NCI-H345 (cell line): ENCODE measurements at regions not wholly inside any gene's neighbourhood (a gene's known extent, or its start where the extent isn't known, plus 50 kb on each side); places are given as distances from the start of the nearest gene placed in this dataset.
"Not testable (repeated sequence)": the region's sequence is repeated elsewhere in the genome, so short reads cannot be mapped to it uniquely, and the experiment has no call there.

ENCODE experiments used
- DNase-seq: peaks from one replicate; lab custom pipeline; 2025; lab: John Stamatoyannopoulos, UW

DNA sequence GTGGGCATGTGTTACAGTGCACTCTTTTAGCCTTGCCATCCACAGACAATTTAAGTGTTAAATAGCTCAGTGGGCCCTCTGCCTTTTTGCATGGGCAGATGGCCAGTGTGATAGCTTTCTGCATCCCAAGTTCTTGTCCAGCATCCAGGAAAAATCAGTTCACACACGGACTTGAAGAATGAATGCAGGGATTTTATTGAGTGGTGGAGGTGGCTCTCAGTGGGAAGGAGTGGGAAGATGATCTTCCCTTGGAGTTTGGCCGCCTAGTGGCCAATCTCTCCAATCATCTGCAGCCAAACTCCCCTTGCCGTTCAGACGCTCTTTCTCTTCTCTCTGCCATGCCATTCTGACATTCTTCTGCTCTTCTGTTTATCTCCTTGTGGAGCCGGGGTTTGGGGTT, 322.4 kb upstream of the GRAMD2B start:
- no peak for DNase-seq

DNA sequence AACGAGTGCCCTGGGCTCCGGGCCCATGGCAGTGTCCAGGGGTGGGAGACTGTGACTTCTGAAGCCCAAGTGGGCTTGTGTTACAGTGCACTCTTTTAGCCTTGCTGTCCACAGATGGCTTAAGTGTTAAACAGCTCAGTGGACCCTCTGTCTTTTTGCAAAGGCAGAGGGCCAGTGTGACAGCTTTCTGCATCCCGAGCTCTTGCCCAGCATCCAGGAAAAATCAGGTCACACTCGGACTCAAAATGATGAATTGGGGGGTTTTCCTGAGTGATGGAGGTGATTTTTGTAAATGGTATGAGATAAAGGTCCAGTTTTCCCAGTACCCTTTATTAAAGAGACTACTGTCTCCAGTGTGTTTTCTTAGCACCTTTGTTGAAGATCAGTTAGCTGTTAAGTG, 321.3 kb upstream of the GRAMD2B start:
- DNase-seq, result no peak

DNA sequence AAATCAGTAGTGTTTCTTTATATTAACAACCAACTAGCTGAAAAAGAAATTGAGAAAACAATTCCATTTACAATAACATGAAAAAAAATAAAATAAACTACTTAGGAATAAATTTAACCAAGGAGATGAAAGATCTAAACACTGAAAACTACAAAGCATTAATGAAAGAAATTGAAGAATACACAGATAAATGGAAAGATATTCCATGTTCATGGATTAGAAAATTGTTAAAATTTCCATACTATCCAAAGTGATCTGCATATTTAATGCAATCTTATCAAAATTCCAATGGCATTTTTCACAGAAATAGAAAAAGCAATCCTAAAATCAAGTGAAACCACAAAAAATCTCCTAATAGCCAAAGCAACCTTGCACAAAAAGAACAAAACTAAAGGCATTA, 320.2 kb upstream of the GRAMD2B start:
- no peak for DNase-seq

DNA sequence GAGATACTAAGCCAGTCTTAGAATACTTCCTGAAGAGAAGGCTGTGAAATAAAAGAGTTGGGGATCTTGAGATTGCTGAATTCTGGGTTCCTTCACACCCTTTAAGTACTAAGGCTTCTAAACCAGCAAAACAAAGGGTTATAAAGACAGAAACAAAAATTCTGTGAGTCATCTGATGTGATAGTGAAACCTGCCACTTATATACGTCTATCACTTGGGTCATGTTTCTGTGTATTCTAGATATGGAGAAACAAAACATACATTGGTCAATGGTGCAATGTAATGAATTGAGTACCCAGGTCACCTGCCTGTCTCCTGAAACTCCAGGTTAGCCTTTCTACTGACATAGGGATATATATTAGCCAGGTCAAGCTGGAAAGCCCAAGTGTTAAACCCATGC, 319.3 kb upstream of the GRAMD2B start:
- DNase-seq, result no peak

DNA sequence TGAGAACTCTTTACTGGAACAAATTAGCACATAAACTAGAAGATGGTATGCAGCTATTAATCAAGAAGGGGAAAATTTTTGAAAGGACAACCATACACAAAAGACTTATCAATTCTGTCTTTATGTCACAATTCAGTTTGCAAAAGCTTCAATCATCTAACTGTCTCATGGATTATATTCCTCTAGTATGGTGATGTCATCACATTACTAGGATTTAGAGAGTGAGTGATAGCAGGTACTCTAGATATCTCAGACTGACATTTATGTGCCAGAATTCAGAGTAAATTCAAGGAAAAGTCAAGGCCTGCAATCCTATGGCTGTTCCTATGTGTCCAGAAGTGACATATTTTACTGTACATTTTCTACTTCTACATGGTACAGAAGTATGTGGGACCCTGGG, 318.9 kb upstream of the GRAMD2B start:
- DNase-seq, result no peak

DNA sequence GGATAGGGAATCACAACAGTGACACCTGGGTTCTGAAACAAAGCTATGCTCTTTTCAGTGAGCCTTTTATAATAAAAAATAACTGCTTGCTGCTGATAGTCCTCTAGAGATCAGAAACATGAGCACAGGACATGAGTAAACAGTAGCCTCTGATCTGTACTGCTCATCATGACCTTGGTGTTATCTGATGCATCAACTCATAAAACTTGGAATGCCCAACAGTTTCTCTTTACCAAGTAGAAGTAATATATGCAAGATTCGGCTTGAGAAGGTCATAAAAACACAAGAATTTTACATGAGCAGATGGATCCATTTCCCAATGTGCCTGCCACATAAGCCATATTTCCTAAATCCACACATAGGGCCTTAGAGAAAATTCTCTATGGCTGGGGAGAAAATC, 318.3 kb upstream of the GRAMD2B start:
- no peak for DNase-seq

DNA sequence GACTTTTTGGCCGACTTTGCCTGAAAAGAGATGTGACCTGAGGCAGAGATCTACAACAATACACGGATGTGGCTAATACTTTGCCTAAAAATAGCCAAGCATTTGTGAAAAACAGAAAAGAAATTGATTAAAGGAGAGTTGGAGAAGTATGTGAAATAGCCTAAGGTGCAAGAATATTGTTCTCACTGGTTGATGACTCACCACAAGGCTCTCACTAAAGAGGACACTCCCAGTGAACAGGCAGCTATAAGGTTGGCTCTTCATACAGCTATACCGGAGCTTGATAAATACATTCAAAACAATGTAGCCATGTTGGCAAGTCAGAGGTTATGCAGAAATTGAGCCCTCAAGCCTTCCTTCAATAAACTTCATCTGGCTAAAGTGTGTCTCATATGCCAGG, 317.2 kb upstream of the GRAMD2B start:
- DNase-seq, result no peak

DNA sequence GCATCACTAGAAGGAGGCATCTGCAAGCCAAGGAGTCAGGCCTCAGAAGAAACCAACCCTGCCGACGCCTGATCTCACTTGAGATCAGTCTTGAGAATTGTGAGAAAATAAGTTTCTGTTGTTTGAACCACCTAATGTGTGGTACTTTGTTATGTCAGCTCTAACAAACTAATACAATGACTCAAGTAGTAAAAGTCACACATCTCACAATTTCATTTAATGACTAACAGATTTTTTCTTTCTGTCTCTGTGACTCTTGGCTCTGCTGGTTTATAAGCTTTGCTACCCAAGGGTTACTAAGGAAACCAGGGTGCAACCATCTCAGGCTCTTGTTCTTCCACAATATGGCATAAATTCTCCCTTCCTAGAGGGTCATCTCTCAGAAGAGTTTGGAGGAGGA, 315.8 kb upstream of the GRAMD2B start:
- DNase-seq, result no peak

DNA sequence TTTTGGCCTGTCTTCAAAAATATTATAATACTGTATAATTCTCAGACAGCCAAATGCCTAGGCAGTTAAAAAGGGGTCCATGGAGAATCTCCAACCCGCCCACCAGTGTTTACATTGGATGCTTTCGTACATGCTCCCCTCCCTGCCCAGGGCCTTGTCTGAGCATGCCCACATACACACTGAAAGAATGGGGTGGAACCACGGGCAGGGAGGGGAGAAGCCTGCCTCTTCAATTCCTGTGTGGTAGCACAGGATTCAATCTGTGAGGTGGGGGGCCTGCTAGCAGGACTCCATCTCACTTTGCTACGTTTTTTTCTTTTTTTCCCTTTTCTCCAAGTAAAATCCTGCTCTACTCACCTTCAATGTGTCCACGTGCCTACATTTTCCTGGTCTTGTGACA, 314.7 kb upstream of the GRAMD2B start:
- no peak for DNase-seq

DNA sequence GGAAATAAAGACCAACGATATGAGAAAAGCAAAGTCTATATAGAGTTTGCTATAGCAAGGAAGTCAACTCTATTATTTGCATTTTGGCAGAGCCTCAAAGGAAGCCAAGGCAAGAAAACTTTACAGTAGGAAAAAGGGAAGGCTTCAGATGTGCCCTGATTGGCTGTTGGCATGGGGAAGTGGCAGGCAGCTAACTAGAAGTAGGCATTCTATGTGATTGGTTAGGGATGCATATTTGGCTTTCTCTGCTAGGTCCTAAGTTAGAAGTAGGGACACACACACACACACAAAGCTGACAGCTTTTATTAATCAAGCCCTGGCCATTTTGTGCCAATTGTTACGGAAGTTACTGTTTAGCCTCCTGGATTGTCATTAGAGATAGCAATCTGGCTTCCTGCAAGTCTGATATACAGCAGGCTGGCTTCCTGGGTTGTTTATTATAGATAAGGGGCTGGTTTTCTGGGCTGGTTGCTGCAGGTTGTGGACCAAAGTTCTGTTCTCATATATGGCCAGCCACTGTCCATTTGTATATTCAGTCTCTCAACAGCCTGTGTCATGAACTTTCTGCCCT, 308.1 kb upstream of the GRAMD2B start:
- DNase-seq, result no peak

DNA sequence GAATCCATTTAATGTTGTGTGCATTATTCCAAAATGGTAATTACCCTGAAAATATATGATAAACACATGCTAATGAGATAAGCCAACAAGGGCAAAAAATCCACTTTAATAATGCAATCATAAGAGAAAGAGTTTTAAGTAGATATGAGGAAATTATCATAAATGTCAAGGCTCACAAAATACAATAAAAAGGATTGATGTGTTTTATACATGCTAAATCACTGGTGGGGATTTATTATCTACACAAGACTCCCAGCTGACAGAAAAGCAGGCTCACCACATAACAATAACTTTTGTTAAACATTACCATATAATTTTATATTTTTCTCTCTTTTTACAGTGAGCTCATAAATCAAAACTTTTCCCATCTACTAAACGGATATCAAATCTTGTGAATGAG, 306.2 kb upstream of the GRAMD2B start:
- DNase-seq, result no peak

DNA sequence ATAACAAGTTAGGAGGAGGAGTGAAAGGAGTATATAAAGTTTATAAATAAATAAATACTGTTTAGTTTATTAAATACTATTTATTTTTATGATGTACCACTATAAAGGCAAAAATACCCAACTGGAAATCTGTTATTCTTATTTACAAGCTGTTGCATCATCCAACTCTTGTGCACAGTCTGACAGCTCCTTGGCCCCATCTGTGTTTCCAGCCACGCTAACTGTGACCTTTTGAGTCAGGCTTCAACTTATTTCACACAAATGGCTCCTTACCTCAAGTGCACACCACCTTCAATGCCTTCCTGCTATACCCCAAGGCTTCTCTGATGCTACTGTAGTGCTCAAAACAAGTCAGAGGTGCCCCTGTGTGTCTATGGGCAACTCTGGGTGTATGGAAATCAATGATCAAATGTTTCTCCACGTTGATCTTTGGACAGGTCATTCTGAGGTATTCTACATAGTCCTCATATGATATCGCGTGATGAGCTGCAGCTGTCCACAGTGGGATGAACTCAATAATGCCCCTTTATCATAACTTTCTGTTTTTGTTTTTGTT, 303.2 kb upstream of the GRAMD2B start:
- DNase-seq, result no peak

DNA sequence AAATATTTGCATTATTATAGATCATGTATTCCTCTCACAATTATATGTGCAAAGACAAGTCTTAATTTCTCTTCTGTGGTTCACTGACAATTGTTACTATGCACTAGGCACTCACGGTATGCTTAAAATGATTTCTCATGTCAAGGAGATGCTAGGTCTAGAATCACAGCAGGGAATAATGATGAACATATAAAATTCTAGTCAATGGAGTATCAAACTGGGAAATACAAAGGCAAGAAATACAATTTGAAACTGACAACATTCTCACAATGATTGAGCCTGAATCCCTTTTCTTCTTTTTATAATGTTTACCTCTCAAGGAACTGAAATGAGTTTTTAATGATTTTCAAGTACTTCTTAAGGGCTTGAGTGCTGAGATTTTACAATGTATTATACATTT, 302.3 kb upstream of the GRAMD2B start:
- no peak for DNase-seq

DNA sequence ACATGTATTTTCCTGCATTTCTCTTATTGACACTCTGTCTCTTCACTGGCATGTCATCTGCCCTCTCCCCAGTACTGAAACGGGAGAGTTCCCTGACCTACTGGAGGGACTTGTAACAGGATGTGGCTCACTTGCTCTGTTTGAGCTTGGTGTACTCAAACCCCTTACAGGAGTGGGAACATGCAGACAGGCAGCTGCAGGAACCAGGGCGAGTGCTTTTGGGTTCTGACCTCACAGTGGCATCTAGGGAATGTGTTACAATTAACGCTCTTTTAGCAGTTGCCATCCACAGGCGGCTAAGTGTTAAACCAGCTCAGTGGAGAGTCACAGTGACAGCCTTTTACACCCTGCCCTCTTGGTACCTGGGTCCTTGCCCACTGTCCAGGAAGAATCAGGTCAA, 300.3 kb upstream of the GRAMD2B start:
- DNase-seq, result no peak

DNA sequence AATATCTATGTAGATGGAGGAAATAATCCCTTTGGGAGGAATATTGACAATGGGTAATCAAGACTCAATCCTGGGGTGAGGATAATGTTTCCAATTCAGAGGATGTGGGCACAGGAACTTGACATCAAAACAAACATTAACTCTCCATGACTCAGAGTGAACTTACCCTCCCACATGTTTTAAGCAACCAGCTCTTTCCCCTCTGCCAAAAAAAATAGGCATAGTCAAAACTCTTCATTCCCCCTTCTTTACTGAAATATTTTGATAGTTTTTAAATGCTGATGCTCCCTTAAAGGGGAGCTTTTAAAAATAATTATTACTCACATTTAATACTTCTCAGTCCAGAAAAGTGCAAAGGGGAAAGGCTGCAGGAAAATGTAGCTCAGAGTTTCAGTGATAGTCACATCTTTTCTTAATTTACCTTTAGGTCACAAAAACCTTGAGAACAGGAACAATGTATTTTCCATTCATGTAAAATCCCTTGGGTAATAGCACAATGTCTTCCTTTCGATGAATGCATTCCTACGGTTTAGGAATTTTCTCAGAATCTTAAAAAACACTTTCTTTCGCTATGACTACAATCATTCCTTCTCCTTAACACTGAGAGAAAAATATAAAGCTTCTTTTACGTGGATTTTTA, 298.4 kb upstream of the GRAMD2B start:
- no peak for DNase-seq

DNA sequence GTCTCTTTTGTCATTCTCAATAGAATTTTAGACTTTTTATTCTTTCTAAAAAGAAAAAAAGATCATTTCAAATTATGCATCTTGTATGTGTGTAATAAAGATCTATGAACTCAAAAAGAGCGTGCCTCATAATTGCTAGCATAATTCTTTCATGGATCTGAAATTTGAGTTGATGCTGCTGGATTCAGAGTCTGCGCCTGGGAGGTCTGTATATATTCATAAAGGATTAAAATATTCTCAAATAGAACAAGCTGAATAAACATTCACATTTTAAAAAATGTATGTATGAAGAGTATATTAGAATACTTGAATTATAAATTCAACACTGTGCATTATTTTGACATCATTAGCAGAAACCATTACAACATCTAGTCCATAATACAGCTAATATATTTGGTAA, 297.8 kb upstream of the GRAMD2B start:
- DNase-seq, result no peak

DNA sequence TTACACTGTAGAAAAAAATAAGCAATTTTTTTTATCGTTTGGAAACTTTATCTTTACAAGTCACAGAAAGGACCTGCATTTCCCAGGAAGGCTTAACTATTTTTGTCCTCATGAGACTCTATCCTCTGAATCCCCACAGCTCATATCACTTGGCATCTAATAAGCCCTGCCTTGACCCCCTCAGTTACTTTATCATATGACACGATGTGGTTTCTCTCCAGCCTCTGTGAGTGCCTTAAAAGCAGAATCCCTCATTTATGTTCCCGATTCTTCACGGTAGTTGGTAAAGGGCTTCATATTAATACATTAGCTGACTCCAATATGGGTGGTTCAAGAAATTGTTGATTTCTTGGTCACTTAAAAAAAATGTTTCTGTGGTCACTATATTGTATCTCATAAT, 296.6 kb upstream of the GRAMD2B start:
- DNase-seq, result no peak

DNA sequence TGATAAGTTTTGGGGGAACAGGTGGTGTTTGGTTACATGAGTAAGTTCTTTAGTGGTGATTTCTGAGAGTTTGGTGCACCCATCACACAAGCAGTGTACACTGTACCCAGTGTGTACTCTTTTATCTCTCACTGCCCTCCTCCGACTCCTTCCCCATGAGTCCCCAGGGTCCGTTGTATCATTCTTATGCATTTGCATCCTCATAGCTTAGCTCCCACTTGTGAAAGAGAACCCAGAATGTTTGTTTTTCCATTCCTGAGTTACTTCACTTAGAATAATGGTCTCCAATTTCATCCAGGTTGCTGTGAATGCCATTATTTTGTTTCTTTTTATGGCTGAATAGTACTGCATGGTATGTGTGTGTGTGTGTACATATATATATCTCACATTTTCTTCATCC, 295.8 kb upstream of the GRAMD2B start:
- not testable (repeated sequence) for DNase-seq

DNA sequence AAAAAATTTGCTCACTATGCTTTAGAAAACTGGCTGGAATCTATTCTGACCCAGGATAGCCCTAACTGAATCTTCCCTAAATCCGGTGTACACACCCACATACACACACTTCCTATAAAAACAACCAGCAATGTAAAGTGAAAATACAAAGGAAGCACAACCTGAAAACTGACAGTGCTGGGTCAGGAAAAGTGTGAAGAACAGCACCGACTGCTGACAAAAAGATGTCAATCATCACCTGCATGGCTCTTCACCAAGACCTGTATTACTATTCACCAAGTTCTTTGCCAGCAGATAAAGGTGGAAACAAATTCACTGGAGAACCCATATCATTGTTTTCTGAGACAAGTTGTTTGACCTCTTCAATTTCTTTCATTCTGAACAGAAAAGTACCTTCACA, 293.8 kb upstream of the GRAMD2B start:
- DNase-seq, result no peak

DNA sequence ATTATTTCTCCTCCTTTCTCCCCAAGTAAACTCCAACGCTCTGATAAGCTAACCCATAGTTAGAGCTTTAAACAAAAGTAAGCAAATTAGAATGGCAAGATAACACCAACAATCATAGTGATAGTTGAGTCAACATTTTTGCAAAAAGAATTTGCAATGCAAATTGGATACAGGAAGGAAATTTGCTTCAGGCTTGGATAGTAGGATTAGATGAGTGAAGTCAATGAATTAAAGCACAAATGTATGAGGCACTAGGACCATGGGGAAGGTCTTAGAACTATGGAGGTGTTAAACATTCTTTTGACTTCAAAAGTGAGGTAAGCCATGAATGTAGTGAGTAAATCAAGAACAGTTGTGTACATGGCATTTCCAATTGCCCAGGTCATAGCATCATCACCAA, 289.8 kb upstream of the GRAMD2B start:
- DNase-seq, result no peak

DNA sequence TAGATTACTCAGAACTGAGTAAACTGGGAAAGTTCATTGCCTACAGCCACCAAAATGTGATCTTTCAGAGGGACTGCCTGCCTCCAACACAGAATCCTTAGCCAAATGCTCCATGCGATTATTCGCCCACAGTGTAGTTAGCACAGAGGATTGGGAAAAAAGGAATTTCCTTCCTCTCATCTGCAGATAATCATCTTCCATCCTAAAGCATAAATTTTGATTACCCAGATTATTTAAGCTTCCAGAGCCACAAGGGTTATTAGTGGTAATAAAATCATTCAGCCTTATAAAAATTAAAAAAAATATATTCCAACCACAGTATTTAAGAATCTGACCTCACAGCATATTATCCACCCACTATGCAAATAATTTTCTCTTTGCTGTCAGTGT, 285.3 kb upstream of the GRAMD2B start:
- no peak for DNase-seq

DNA sequence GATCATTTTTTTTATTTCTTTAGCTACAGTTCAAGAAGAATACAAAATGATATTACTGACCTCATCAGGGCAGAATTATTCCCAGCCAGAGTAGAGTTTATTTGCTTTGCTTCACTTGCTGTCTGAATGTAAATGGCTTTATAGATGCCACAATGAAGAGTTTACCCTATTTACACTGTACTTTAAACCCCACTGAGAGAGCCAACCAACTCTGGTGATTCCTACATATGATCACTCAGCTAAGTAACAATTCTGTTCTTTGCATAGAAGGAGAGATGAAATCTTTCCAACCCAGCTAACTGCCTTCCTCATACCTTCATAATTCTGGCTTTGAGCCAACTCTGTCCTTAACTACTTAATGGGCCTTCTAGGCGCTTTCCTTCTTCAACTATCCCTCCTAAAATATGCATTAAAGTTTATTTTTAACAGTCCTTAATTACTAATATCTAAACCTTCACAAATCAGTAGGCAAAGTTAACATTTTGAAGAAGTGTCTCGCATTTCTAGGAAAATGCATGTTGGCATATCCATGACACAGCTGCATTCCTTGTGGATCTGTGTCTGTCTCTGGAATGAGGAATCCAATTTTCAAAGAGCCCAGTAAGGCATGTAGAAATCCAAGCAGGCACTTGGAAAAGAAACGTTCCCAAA, 284.8 kb upstream of the GRAMD2B start:
- DNase-seq, result peak; percentile 26

DNA sequence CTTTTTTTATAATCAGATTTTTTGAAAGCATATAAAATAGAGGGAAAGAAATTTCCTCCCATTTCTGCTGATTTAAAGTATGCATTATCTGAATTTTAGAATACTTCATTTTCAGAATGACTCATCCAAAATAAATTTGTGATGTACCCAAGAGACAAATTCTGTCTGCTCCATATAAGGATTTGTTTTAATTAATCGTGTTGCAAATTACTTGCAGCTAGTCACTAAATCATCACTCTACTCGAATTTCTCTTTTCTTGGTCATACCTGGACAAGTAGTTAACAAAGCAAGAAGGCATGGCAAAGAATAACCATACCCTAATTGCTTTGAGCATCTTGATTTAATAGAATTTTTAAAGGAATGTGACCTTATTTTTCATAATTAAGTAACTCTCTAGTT, 284.1 kb upstream of the GRAMD2B start:
- no peak for DNase-seq

DNA sequence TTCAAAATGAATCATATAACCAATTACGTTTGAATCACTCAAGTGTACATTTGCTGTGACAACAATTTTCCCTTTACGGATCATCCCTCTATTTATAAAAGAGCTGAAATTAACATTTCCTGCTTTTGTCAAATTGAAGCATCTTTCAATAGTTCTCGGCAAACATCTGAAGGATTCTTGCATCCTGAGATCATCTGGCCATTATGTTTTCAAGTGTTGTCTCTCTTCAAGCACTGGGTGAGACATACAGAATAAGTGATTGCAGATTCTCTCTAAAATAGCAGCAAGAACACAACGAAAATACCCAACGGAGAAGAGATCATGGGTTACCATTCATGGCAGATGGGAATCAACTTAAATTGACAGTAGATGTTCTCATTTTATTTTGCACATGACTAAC, 283.4 kb upstream of the GRAMD2B start:
- peak; percentile 15 for DNase-seq
